GM12878 (cell line): ENCODE measurements at regions not wholly inside any gene's neighbourhood (a gene's known extent, or its start where the extent isn't known, plus 50 kb on each side); places are given as distances from the start of the nearest gene placed in this dataset.

Source experiments
- ATAC-seq: fragments of 200-7000 bp; cut with Tn5 transposase; 3 replicates; pipeline ENCODE4 v1.9.1; 2020; ENCODE audit warnings: mild to moderate bottlenecking, moderate library complexity
- BruUV-seq: library from RNA; stranded (reverse); fragments of 400-500 nt; replicated peaks from 2 replicates; lab custom pipeline; 2021; lab: Mats Ljungman, UMichigan
- CTCF ChIA-PET: fragments of 300-600 bp; sonication (Branson Sonifier 250); formaldehyde crosslinking; extraction: SDS; loops from one replicate; lab custom pipeline; 2021; ENCODE audit warnings: inconsistent platforms; lab: Yijun Ruan, JAX
- POLR2A ChIA-PET: fragments of 350-600 bp; formaldehyde crosslinking; extraction: SDS; loops from one replicate; lab custom pipeline; 2021; ENCODE audit warnings: inconsistent platforms; lab: Charles Lee
- RAD21 ChIA-PET: fragments of 300-600 bp; sonication (Branson Sonifier 250); formaldehyde crosslinking; loops from one replicate; lab custom pipeline; 2023; ENCODE audit warnings: antibody characterized with exemption; ENCODE audit not compliant: unreplicated experiment; lab: Charles Lee
- SMC1A ChIA-PET: fragments of 300-600 bp; sonication (Branson Sonifier 250); formaldehyde crosslinking; loops from one replicate; lab custom pipeline; 2023; ENCODE audit not compliant: unreplicated experiment, uncharacterized antibody; lab: Charles Lee
- DNase-seq: peaks from one replicate; pipeline ENCODE4 v3.0.0-alpha.2; 2011; ENCODE audit warnings: low read depth, low spot score
- FAIRE-seq: peaks from 3 replicates; lab custom pipeline; 2011; peaks lifted over from hg19 to GRCh38; lab: Jason Lieb, UNC
- H2AFZ ChIP-seq: 2 replicates; pipeline ENCODE4 v1.6.0; 2011; ENCODE audit warnings: low read depth, low read length, control low read depth; ENCODE audit not compliant: control insufficient read depth
- H3K27ac ChIP-seq: 2 replicates; pipeline ENCODE4 v1.5.1; 2011; ENCODE audit warnings: control low read depth; ENCODE audit not compliant: control insufficient read depth, insufficient read depth
- H3K27me3 ChIP-seq, 2 experiments: replicated peaks in 1 of 2; 2 replicates each; pipeline versions ENCODE4 v1.6.0 to v1.6.1; 2011; ENCODE audit warnings: low read length in 1 of 2; ENCODE audit not compliant: control insufficient read depth in 2 of 2, insufficient read depth in 2 of 2
- H3K36me3 ChIP-seq, 2 experiments: 2 replicates each; pipeline ENCODE4 v1.5.1; 2011; ENCODE audit warnings: low read length in 1 of 2; ENCODE audit not compliant: control insufficient read depth in 2 of 2, insufficient read depth in 2 of 2
- H3K4me1 ChIP-seq: 2 replicates; pipeline ENCODE4 v1.6.1; 2011; ENCODE audit warnings: mild to moderate bottlenecking, low read length, moderate library complexity, mixed read lengths; ENCODE audit not compliant: control insufficient read depth, insufficient read depth
- H3K4me2 ChIP-seq: 2 replicates; pipeline ENCODE4 v1.6.0; 2011; ENCODE audit warnings: control low read depth; ENCODE audit not compliant: control insufficient read depth, insufficient read depth
- H3K4me3 ChIP-seq: fragments of 200-600 bp; sonication (generic); 2 replicates; pipeline ENCODE4 v1.5.1; 2016
- H3K79me2 ChIP-seq: 2 replicates; pipeline ENCODE4 v1.6.0; 2011; ENCODE audit warnings: low read length; ENCODE audit not compliant: control insufficient read depth, insufficient read depth
- H3K9ac ChIP-seq: 2 replicates; pipeline ENCODE4 v1.8.0; 2011; ENCODE audit warnings: low read length, control low read depth, mixed read lengths; ENCODE audit not compliant: control insufficient read depth, insufficient read depth
- H3K9me3 ChIP-seq: replicated peaks from 3 replicates; pipeline ENCODE4 v1.5.1; 2011; ENCODE audit warnings: mild to moderate bottlenecking, low read length; ENCODE audit not compliant: control insufficient read depth, insufficient read depth
- H4K20me1 ChIP-seq: 2 replicates; pipeline ENCODE4 v1.6.0; 2011; ENCODE audit not compliant: control insufficient read depth, insufficient read depth
- ASH2L ChIP-seq: fragments of 300-600, 200-600 bp; sonication (generic); IDR thresholded peaks from 2 replicates; pipeline ENCODE4 v1.6.1; 2017; ENCODE audit warnings: low read depth, mild to moderate bottlenecking, borderline replicate concordance
- BRCA1 ChIP-seq: IDR thresholded peaks from 2 replicates; pipeline ENCODE4 v1.6.1; 2011; ENCODE audit warnings: low read depth, low read length, improper control_type of control experiment
- CBX5 ChIP-seq: sonication (generic); IDR thresholded peaks from 2 replicates; pipeline ENCODE4 v1.6.1; 2016; ENCODE audit warnings: low read depth, moderate library complexity, mild to moderate bottlenecking, inconsistent platforms
- CHD2 ChIP-seq: IDR thresholded peaks from 2 replicates; pipeline ENCODE4 v1.6.1; 2011; ENCODE audit warnings: low read depth, low read length, improper control_type of control experiment, borderline replicate concordance
- CREB1 ChIP-seq: IDR thresholded peaks from 2 replicates; pipeline ENCODE4 v1.6.1; 2012; ENCODE audit warnings: low read depth, mild to moderate bottlenecking, inconsistent platforms
- CREM ChIP-seq: IDR thresholded peaks from 2 replicates; pipeline ENCODE4 v1.6.1; 2014; ENCODE audit warnings: antibody characterized with exemption, low read depth
- IKZF1 ChIP-seq: fragments of 450-650 bp; conservative IDR thresholded peaks from 2 replicates; pipeline ENCODE4 v1.6.1; 2017; ENCODE audit warnings: antibody characterized with exemption, mild to moderate bottlenecking
- KLF5 ChIP-seq: fragments of 450-650 bp; IDR thresholded peaks from 2 replicates; pipeline ENCODE4 v1.6.1; 2014; ENCODE audit warnings: mild to moderate bottlenecking; ENCODE audit not compliant: partially characterized antibody
- MEF2A ChIP-seq: IDR thresholded peaks from 2 replicates; pipeline ENCODE4 v1.6.1; 2011; ENCODE audit warnings: low read depth, mild to moderate bottlenecking, low read length, moderate library complexity; ENCODE audit not compliant: insufficient read depth
- MYC ChIP-seq: IDR thresholded peaks from 2 replicates; pipeline ENCODE4 v1.6.1; 2011; ENCODE audit warnings: mild to moderate bottlenecking, low read length, moderate library complexity, inconsistent platforms; ENCODE audit not compliant: insufficient read depth, insufficient replicate concordance, insufficient read length, severe bottlenecking
- NBN ChIP-seq: fragments of 450-650 bp; IDR thresholded peaks from 2 replicates; pipeline ENCODE4 v1.6.1; 2016
- NFYA ChIP-seq: IDR thresholded peaks from 2 replicates; pipeline ENCODE4 v1.6.1; 2011; ENCODE audit warnings: low read depth, mild to moderate bottlenecking, low read length, improper control_type of control experiment, borderline replicate concordance
- RBBP5 ChIP-seq: fragments of 200-600 bp; sonication (generic); conservative IDR thresholded peaks from 2 replicates; pipeline ENCODE4 v1.6.1; 2016
- SMAD1 ChIP-seq: fragments of 450-650 bp; IDR thresholded peaks from 2 replicates; pipeline ENCODE4 v1.6.1; 2018; ENCODE audit warnings: mild to moderate bottlenecking, low read depth; ENCODE audit not compliant: partially characterized antibody
- SP1 ChIP-seq: IDR thresholded peaks from one replicate; pipeline ENCODE4 v1.6.1; 2011; ENCODE audit warnings: low read depth, low read length
- TBL1XR1 ChIP-seq: IDR thresholded peaks from 2 replicates; pipeline ENCODE4 v1.6.1; 2012; ENCODE audit warnings: low read depth, low read length, improper control_type of control experiment
- TCF3 ChIP-seq: IDR thresholded peaks from 2 replicates; pipeline ENCODE4 v1.6.1; 2012; ENCODE audit warnings: low read depth, mild to moderate bottlenecking, low read length, borderline replicate concordance; ENCODE audit not compliant: insufficient read depth
- ZNF217 ChIP-seq: fragments of 450-650 bp; IDR thresholded peaks from 2 replicates; pipeline ENCODE4 v1.6.1; 2017; ENCODE audit warnings: antibody characterized with exemption, mild to moderate bottlenecking
- ZZZ3 ChIP-seq: IDR thresholded peaks from 2 replicates; pipeline ENCODE4 v1.6.1; 2011; ENCODE audit warnings: low read depth; ENCODE audit not compliant: control insufficient read depth, insufficient read length
- WGBS: methylation state at CpG from one replicate; pipeline ENCODE4 v1.1.6; 2016; ENCODE audit warnings: low lambda C conversion rate; ENCODE audit not compliant: insufficient replicate concordance, insufficient coverage; ENCODE audit errors: missing lambda C conversion rate; 5-methylcytosine and 5-hydroxymethylcytosine counted together
- in situ Hi-C: fragments of 300-500 bp; cut with MboI; formaldehyde crosslinking; loops from 9 replicates; pipeline ENCODE4 v1.14.3; 2018; ENCODE audit warnings: mixed read lengths
- intact Hi-C: fragments of 100-400 bp; cut with micrococcal nuclease; formaldehyde crosslinking; loops from one replicate; pipeline ENCODE4 v1.14.2; 2022; ENCODE audit not compliant: unreplicated experiment
- TF ChIP-seq, protein P1 (sequence below): IDR thresholded peaks from 2 replicates; pipeline ENCODE4 v1.6.1; 2012; ENCODE audit warnings: low read depth, low read length, improper control_type of control experiment
- TF ChIP-seq, protein P2 (sequence below): fragments of 450-650 bp; formaldehyde crosslinking; IDR thresholded peaks from 2 replicates; pipeline ENCODE4 v1.5.0; 2022; ENCODE audit warnings: mild to moderate bottlenecking, missing genetic modification characterization

DNA sequence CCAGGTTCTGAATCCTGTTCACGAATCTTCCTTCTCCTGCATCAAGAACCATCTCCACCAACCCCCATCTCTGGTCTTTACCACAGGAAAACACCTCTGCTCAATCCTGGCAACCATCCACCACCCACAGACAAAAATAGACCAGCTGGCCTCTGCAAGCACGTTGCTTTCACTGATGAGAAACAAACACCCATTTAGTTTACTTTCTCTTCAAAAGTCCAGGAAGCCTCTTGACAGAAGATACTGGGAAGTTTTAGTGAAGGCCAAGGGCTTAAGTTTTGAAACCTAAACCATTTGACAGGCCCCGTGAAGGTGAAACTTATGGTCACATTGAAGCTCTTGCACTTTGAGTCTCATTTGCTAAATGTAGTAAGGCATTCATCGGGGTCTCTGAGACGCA lies 122.6 kb upstream of the PPP2R5A start:
- H3K4me3 ChIP-seq, result no peak overlapping the region
- no peaks in the 10 kb centered on the region for H3K36me3 ChIP-seq
- BruUV-seq, result no TSS peak
- H2AFZ ChIP-seq, result peak overlapping the region; percentile 63; the same call in 1 of the 2 replicates
- SMC1A ChIA-PET, result interaction anchor here (0.7 to 2.1 kb wide), 8 partner anchors 10 to 153 kb away, joined by 3 to 7 read pairs (median 4); no protein-coding TSS in a partner anchor
- POLR2A ChIA-PET, result interaction anchor here (0.6 to 1.0 kb wide), 4 partner anchors 12 to 331 kb away, joined by 3 to 7 read pairs (median 4); no protein-coding TSS in a partner anchor
- H4K20me1 ChIP-seq, result no peaks in the 10 kb centered on the region
- in situ Hi-C loops, result no loop called here
- no peak overlapping the region for H3K9ac ChIP-seq
- intact Hi-C loops, result loop anchor here (2.0 kb wide), 1 partner anchor 128 kb away; no protein-coding TSS in a partner anchor
- under 1% methylated on average over 5 of the region's 5 CpGs for WGBS
- H3K4me1 ChIP-seq, result peaks cover 47% of the 10 kb centered on the region
- H3K4me2 ChIP-seq, result peak overlapping the region; percentile 45
- ATAC-seq (peak; percentile 59), FAIRE-seq (peak; percentile 98), DNase-seq (peak; percentile 79)
- H3K27ac ChIP-seq, result peak overlapping the region; percentile 45
- H3K9me3 ChIP-seq, result no peaks in the 10 kb centered on the region
- RAD21 ChIA-PET, result interaction anchor here (0.7 to 2.4 kb wide), 14 partner anchors 19 to 382 kb away, joined by 3 to 11 read pairs (median 4); no protein-coding TSS in a partner anchor
- H3K79me2 ChIP-seq, result no peaks in the 10 kb centered on the region
- H3K27me3 ChIP-seq, result no peaks in the 10 kb centered on the region
- CTCF ChIA-PET, result interaction anchor here (0.6 to 2.2 kb wide), 5 partner anchors 92 to 434 kb away, joined by 3 to 8 read pairs (median 4); no protein-coding TSS in a partner anchor
- TF ChIP-seq ZZZ3 (no peak), NFYA (no peak), CBX5 (no peak), IKZF1 (peak; percentile 77), MEF2A (peak; percentile 98), CREB1 (peak; percentile 38; the same call in 1 of the 2 replicates), TCF3 (peak; percentile 33; the same call in 1 of the 2 replicates), MYC (no peak), KLF5 (no peak), ASH2L (no peak), TBL1XR1 (peak; percentile 77; the same call in 1 of the 2 replicates), CHD2 (peak; percentile 12; the same call in 1 of the 2 replicates), SMAD1 (peak; percentile 78), CREM (peak; percentile 46; the same call in 1 of the 2 replicates), BRCA1 (no peak), ZNF217 (no peak), NBN (peak; percentile 71; the same call in 1 of the 2 replicates), SP1 (peak; percentile 25), RBBP5 (no peak)
- TF ChIP-seq, protein P1, sequence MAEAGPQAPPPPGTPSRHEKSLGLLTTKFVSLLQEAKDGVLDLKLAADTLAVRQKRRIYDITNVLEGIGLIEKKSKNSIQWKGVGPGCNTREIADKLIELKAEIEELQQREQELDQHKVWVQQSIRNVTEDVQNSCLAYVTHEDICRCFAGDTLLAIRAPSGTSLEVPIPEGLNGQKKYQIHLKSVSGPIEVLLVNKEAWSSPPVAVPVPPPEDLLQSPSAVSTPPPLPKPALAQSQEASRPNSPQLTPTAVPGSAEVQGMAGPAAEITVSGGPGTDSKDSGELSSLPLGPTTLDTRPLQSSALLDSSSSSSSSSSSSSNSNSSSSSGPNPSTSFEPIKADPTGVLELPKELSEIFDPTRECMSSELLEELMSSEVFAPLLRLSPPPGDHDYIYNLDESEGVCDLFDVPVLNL, result no peak
- TF ChIP-seq, protein P2, sequence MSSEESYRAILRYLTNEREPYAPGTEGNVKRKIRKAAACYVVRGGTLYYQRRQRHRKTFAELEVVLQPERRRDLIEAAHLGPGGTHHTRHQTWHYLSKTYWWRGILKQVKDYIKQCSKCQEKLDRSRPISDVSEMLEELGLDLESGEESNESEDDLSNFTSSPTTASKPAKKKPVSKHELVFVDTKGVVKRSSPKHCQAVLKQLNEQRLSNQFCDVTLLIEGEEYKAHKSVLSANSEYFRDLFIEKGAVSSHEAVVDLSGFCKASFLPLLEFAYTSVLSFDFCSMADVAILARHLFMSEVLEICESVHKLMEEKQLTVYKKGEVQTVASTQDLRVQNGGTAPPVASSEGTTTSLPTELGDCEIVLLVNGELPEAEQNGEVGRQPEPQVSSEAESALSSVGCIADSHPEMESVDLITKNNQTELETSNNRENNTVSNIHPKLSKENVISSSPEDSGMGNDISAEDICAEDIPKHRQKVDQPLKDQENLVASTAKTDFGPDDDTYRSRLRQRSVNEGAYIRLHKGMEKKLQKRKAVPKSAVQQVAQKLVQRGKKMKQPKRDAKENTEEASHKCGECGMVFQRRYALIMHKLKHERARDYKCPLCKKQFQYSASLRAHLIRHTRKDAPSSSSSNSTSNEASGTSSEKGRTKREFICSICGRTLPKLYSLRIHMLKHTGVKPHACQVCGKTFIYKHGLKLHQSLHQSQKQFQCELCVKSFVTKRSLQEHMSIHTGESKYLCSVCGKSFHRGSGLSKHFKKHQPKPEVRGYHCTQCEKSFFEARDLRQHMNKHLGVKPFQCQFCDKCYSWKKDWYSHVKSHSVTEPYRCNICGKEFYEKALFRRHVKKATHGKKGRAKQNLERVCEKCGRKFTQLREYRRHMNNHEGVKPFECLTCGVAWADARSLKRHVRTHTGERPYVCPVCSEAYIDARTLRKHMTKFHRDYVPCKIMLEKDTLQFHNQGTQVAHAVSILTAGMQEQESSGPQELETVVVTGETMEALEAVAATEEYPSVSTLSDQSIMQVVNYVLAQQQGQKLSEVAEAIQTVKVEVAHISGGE (CRISPR knock-in tag), result no peak
